ENCODE measurements at regions not wholly inside any gene's neighbourhood (a gene's known extent, or its start where the extent isn't known, plus 50 kb on each side); places are given as distances from the start of the nearest gene placed in this dataset.

- Mint-ChIP-seq H3K4me3 (ENCODE audit: unreplicated experiment) (no peak overlapping the region), H3K27ac (ENCODE audit: unreplicated experiment) (no peak overlapping the region), H3K9me3 (ENCODE audit: unreplicated experiment) (no peaks in the 10 kb centered on the region), H3K4me1 (ENCODE audit: low read depth, unreplicated experiment) (peaks cover 2% of the 10 kb centered on the region), H3K36me3 (ENCODE audit: low read depth, unreplicated experiment) (no peaks in the 10 kb centered on the region), H3K27me3 (ENCODE audit: low read depth, unreplicated experiment) (no peaks in the 10 kb centered on the region)
- Histone ChIP-seq H3K4me2 (ENCODE audit: low read length) (no peak overlapping the region), H3K4me3 (ENCODE audit: insufficient read depth, low read depth, low read length) (no peak overlapping the region), H3K79me2 (ENCODE audit: insufficient read depth, low read length) (no peaks in the 10 kb centered on the region), H3K27ac (ENCODE audit: low read depth, low read length) (no peak overlapping the region), H3K27me3 (ENCODE audit: insufficient read depth, low read length) (no peaks in the 10 kb centered on the region), H2AFZ (ENCODE audit: low read depth, low read length) (no peak overlapping the region), H3K9me3 (ENCODE audit: insufficient read depth, low read depth, low read length) (no peaks in the 10 kb centered on the region), H4K20me1 (ENCODE audit: insufficient read depth, low read length) (no peaks in the 10 kb centered on the region), H3K4me1 (ENCODE audit: insufficient read depth, low read length) (peaks cover 15% of the 10 kb centered on the region), H3K9ac (ENCODE audit: low read length) (no peak overlapping the region), H3K36me3 (ENCODE audit: insufficient read depth, low read length) (no peaks in the 10 kb centered on the region)
- FAIRE-seq (no peak), DNase-seq (ENCODE audit: low read depth) (no peak)
- TF ChIP-seq EZH2 (IDR thresholded peaks at IDR 0.05; ENCODE audit: insufficient read depth, low read length), result no peak
- TF ChIP-seq, protein P1, sequence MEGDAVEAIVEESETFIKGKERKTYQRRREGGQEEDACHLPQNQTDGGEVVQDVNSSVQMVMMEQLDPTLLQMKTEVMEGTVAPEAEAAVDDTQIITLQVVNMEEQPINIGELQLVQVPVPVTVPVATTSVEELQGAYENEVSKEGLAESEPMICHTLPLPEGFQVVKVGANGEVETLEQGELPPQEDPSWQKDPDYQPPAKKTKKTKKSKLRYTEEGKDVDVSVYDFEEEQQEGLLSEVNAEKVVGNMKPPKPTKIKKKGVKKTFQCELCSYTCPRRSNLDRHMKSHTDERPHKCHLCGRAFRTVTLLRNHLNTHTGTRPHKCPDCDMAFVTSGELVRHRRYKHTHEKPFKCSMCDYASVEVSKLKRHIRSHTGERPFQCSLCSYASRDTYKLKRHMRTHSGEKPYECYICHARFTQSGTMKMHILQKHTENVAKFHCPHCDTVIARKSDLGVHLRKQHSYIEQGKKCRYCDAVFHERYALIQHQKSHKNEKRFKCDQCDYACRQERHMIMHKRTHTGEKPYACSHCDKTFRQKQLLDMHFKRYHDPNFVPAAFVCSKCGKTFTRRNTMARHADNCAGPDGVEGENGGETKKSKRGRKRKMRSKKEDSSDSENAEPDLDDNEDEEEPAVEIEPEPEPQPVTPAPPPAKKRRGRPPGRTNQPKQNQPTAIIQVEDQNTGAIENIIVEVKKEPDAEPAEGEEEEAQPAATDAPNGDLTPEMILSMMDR (IDR thresholded peaks at IDR 0.05; ENCODE audit: insufficient read depth, low read depth, low read length), result no peak
Measured at GRCh38 chr6:113493991-113494390, 363.2 kb upstream of the MARCKS start.

DNA sequence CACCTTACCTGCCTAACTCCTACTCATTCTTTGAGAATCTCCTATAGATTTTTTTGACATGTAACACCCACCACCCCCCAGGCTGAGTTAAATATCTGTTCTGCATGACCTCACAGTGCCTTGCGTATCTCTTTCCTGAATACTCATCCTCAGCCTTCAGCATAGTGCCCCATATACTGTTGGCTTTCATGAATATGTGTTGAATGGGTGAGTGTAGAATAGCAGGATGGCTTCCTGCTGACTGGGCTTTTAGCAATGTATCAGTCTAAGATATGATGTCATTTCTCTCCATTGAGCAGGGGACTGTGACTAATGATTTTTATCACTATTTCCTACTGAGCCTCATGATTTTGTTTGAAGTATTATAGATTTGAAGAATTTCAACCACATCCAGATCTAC is 361.6 kb upstream of the MARCKS start:
- TF ChIP-seq, protein P1 (IDR thresholded peaks at IDR 0.05; ENCODE audit: insufficient read depth, low read depth, low read length), result no peak
- no peaks in the 10 kb centered on the region for H3K36me3 ChIP-seq (ENCODE audit: insufficient read depth, low read length)
- DNase-seq (ENCODE audit: low read depth) (peak; percentile 85), FAIRE-seq (peak; percentile 99)
- H3K9me3 Mint-ChIP-seq (ENCODE audit: unreplicated experiment), result no peaks in the 10 kb centered on the region
- H3K4me3 ChIP-seq (ENCODE audit: insufficient read depth, low read depth, low read length), result no peak overlapping the region
- no peak overlapping the region for H2AFZ ChIP-seq (ENCODE audit: low read depth, low read length)
- no peak overlapping the region for H3K4me3 Mint-ChIP-seq (ENCODE audit: unreplicated experiment)
- H3K79me2 ChIP-seq (ENCODE audit: insufficient read depth, low read length), result no peaks in the 10 kb centered on the region
- H4K20me1 ChIP-seq (ENCODE audit: insufficient read depth, low read length), result no peaks in the 10 kb centered on the region
- H3K9me3 ChIP-seq (ENCODE audit: insufficient read depth, low read depth, low read length), result no peaks in the 10 kb centered on the region
- H3K9ac ChIP-seq (ENCODE audit: low read length), result peak overlapping the region; percentile 9
- H3K27ac Mint-ChIP-seq (ENCODE audit: unreplicated experiment), result no peak overlapping the region
- H3K27me3 ChIP-seq (ENCODE audit: insufficient read depth, low read length), result no peaks in the 10 kb centered on the region
- H3K4me1 Mint-ChIP-seq (ENCODE audit: low read depth, unreplicated experiment), result peaks cover 2% of the 10 kb centered on the region
- peak overlapping the region; percentile 76 for H3K27ac ChIP-seq (ENCODE audit: low read depth, low read length)
- H3K4me1 ChIP-seq (ENCODE audit: insufficient read depth, low read length), result peaks cover 15% of the 10 kb centered on the region
- H3K4me2 ChIP-seq (ENCODE audit: low read length), result peak overlapping the region; percentile 70
- H3K27me3 Mint-ChIP-seq (ENCODE audit: low read depth, unreplicated experiment), result no peaks in the 10 kb centered on the region
- H3K36me3 Mint-ChIP-seq (ENCODE audit: low read depth, unreplicated experiment), result no peaks in the 10 kb centered on the region

DNA sequence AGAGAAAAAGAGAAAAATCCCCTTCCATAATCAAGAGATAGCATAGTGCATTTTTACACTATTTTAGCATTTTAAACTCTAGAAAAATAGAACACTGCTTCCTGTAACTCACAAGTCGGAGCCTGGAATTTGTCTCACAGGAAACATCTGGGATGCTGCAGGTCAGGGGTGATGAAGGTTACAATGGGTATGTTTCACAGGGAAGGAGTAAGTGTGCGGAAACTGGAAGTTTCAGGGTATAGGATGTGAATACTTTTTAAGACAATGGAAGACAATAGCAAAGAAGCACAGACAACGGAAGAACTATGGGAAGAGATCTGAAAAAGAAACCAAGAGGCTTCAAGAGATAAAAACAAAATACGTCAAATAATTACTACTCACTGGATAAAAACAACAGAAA is 361.0 kb upstream of the MARCKS start:
- H3K4me2 ChIP-seq (ENCODE audit: low read length), result peak overlapping the region; percentile 70
- H3K36me3 ChIP-seq (ENCODE audit: insufficient read depth, low read length), result no peaks in the 10 kb centered on the region
- H4K20me1 ChIP-seq (ENCODE audit: insufficient read depth, low read length), result no peaks in the 10 kb centered on the region
- no peaks in the 10 kb centered on the region for H3K27me3 ChIP-seq (ENCODE audit: insufficient read depth, low read length)
- peak overlapping the region; percentile 30 for H2AFZ ChIP-seq (ENCODE audit: low read depth, low read length)
- Mint-ChIP-seq H3K4me1 (ENCODE audit: low read depth, unreplicated experiment) (peaks cover 2% of the 10 kb centered on the region), H3K27ac (ENCODE audit: unreplicated experiment) (no peak overlapping the region), H3K9me3 (ENCODE audit: unreplicated experiment) (no peaks in the 10 kb centered on the region), H3K36me3 (ENCODE audit: low read depth, unreplicated experiment) (no peaks in the 10 kb centered on the region), H3K4me3 (ENCODE audit: unreplicated experiment) (no peak overlapping the region), H3K27me3 (ENCODE audit: low read depth, unreplicated experiment) (no peaks in the 10 kb centered on the region)
- FAIRE-seq (no peak), DNase-seq (ENCODE audit: low read depth) (no peak)
- peak overlapping the region; percentile 63 for H3K9ac ChIP-seq (ENCODE audit: low read length)
- H3K4me3 ChIP-seq (ENCODE audit: insufficient read depth, low read depth, low read length), result no peak overlapping the region
- no peaks in the 10 kb centered on the region for H3K9me3 ChIP-seq (ENCODE audit: insufficient read depth, low read depth, low read length)
- TF ChIP-seq, protein P1 (IDR thresholded peaks at IDR 0.05; ENCODE audit: insufficient read depth, low read depth, low read length), result no peak
- no peak for TF ChIP-seq EZH2 (IDR thresholded peaks at IDR 0.05; ENCODE audit: insufficient read depth, low read length)
- peak overlapping the region; percentile 76 for H3K27ac ChIP-seq (ENCODE audit: low read depth, low read length)
- no peaks in the 10 kb centered on the region for H3K79me2 ChIP-seq (ENCODE audit: insufficient read depth, low read length)
- H3K4me1 ChIP-seq (ENCODE audit: insufficient read depth, low read length), result peaks cover 15% of the 10 kb centered on the region
